DOHH2 (cell line): ENCODE measurements at regions not wholly inside any gene's neighbourhood (a gene's known extent, or its start where the extent isn't known, plus 50 kb on each side); places are given as distances from the start of the nearest gene placed in this dataset.

ENCODE experiments used
- H3F3A ChIP-seq: fragments of 200-600 bp; sonication (generic), shearing (Covaris generic); 2 replicates; pipeline ENCODE4 v1.6.0; 2016; ENCODE audit warnings: antibody characterized with exemption, mild to moderate bottlenecking; ENCODE audit not compliant: control insufficient read depth, insufficient read depth
- H3K27ac ChIP-seq: fragments of 200-600 bp; sonication (generic); 2 replicates; pipeline ENCODE4 v1.5.1; 2014; ENCODE audit warnings: low read depth, mild to moderate bottlenecking, low read length, moderate library complexity
- H3K27me3 ChIP-seq: fragments of 200-600 bp; sonication (generic); 2 replicates; pipeline ENCODE4 v1.6.1; 2014; ENCODE audit warnings: mild to moderate bottlenecking, low read length, mixed read lengths; ENCODE audit not compliant: control insufficient read depth
- H3K36me3 ChIP-seq: fragments of 200-600 bp; sonication (generic); 2 replicates; pipeline ENCODE4 v1.6.1; 2014; ENCODE audit warnings: mild to moderate bottlenecking, low read length, moderate library complexity, mixed read lengths; ENCODE audit not compliant: control insufficient read depth
- H3K4me1 ChIP-seq: fragments of 200-600 bp; sonication (generic); 2 replicates; pipeline ENCODE4 v1.6.1; 2014; ENCODE audit warnings: mild to moderate bottlenecking, low read length, mixed read lengths; ENCODE audit not compliant: control insufficient read depth
- H3K4me2 ChIP-seq: fragments of 200-600 bp; sonication (generic); 2 replicates; pipeline ENCODE4 v1.6.0; 2014; ENCODE audit warnings: mild to moderate bottlenecking, low read length, moderate library complexity
- H3K4me3 ChIP-seq: fragments of 200-600 bp; sonication (generic); 2 replicates; pipeline ENCODE4 v1.5.1; 2014; ENCODE audit warnings: mild to moderate bottlenecking, low read length, mixed read lengths
- H3K79me2 ChIP-seq: fragments of 200-600 bp; sonication (generic); 2 replicates; pipeline ENCODE4 v1.6.1; 2014; ENCODE audit warnings: mild to moderate bottlenecking, low read length, mixed read lengths; ENCODE audit not compliant: control insufficient read depth
- H3K9me2 ChIP-seq: fragments of 200-600 bp; sonication (generic); replicated peaks from 2 replicates; pipeline ENCODE4 v1.6.1; 2014; ENCODE audit warnings: mild to moderate bottlenecking, low read length, mixed read lengths; ENCODE audit not compliant: control insufficient read depth
- H3K9me3 ChIP-seq: fragments of 200-600 bp; sonication (generic); 2 replicates; pipeline ENCODE4 v1.6.1; 2014; ENCODE audit warnings: antibody characterized with exemption, low read length, mixed read lengths; ENCODE audit not compliant: control insufficient read depth, insufficient read depth
- H4K20me1 ChIP-seq: fragments of 200-600 bp; sonication (generic); 2 replicates; pipeline ENCODE4 v1.6.0; 2014; ENCODE audit warnings: low read depth, mild to moderate bottlenecking, antibody characterized with exemption, low read length, moderate library complexity; ENCODE audit not compliant: control insufficient read depth, insufficient read depth
- EZH2phosphoT487 ChIP-seq: fragments of 200-600 bp; sonication (generic); IDR thresholded peaks from 2 replicates; pipeline ENCODE4 v1.6.1; 2017; ENCODE audit warnings: borderline replicate concordance, mild to moderate bottlenecking, antibody characterized with exemption, low read length, moderate library complexity, mixed read lengths
- TF ChIP-seq, protein P1 (sequence below): fragments of 200-600 bp; sonication (generic); IDR thresholded peaks from one replicate; pipeline ENCODE4 v1.5.1; 2014; ENCODE audit warnings: antibody characterized with exemption, mild to moderate bottlenecking, low read depth, low read length; ENCODE audit not compliant: poor library complexity, severe bottlenecking

DNA sequence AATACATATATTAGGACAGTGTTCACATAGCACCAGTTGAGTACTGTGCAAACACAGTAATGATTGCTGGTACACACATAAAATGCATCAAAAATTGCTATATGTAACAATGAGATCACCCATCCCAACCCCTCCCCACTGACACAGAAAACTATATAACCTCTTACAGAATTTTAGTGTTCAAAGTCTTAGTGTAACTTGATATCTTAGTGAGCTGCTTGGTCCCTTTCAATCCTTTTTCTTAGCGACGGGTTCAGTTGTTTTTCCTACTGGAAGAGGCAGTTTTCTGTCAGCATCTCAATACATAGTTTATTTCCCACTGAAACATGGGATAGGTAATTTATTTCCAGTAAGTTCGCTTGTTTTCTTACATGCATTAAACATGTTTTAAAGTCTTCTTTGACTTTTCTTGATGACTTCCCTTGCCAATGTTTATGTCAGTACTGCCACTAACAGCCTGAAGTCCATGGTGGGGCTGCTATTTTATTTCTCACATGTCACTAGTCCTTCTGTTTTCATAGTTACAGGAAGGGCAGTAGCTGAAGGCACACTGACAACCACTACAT lies 96.4 kb upstream of the FOXC1 start:
- Histone ChIP-seq H3K4me1 (no peaks in the 10 kb centered on the region), H3F3A (no peaks in the 10 kb centered on the region), H3K4me3 (no peak overlapping the region), H3K36me3 (no peaks in the 10 kb centered on the region), H3K4me2 (no peak overlapping the region), H3K9me2 (no peaks in the 10 kb centered on the region), H3K79me2 (no peaks in the 10 kb centered on the region), H3K27ac (no peak overlapping the region), H3K9me3 (no peaks in the 10 kb centered on the region), H4K20me1 (no peaks in the 10 kb centered on the region), H3K27me3 (no peaks in the 10 kb centered on the region)
- TF ChIP-seq EZH2phosphoT487 = no peak
- TF ChIP-seq, protein P1, sequence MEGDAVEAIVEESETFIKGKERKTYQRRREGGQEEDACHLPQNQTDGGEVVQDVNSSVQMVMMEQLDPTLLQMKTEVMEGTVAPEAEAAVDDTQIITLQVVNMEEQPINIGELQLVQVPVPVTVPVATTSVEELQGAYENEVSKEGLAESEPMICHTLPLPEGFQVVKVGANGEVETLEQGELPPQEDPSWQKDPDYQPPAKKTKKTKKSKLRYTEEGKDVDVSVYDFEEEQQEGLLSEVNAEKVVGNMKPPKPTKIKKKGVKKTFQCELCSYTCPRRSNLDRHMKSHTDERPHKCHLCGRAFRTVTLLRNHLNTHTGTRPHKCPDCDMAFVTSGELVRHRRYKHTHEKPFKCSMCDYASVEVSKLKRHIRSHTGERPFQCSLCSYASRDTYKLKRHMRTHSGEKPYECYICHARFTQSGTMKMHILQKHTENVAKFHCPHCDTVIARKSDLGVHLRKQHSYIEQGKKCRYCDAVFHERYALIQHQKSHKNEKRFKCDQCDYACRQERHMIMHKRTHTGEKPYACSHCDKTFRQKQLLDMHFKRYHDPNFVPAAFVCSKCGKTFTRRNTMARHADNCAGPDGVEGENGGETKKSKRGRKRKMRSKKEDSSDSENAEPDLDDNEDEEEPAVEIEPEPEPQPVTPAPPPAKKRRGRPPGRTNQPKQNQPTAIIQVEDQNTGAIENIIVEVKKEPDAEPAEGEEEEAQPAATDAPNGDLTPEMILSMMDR = no peak

DNA sequence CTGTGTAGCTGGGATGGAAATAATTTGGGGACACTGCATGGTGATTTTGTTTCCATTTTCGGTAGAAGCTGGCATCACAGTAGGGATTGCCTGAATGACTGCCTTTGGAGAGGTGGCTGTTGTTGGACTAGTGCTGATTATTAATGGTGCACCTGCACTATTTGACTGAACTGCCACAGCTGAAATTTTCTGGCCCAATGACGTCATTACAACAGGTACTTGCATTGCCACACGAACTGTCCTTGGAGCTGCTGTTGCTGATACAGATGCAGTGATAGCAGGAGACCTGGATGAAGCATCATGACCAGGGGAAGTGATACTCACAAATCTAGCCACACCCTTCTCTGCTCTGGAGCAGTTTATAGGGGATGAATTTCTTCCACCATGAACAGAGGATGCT lies 95.6 kb upstream of the FOXC1 start:
- TF ChIP-seq EZH2phosphoT487 = no peak
- TF ChIP-seq, protein P1 = no peak
- no peaks in the 10 kb centered on the region for H3K9me3 ChIP-seq
- H3K27ac ChIP-seq = no peak overlapping the region
- H3K36me3 ChIP-seq = no peaks in the 10 kb centered on the region
- no peaks in the 10 kb centered on the region for H4K20me1 ChIP-seq
- no peaks in the 10 kb centered on the region for H3K27me3 ChIP-seq
- no peak overlapping the region for H3K4me3 ChIP-seq
- H3K4me1 ChIP-seq = no peaks in the 10 kb centered on the region
- H3F3A ChIP-seq = no peaks in the 10 kb centered on the region
- no peaks in the 10 kb centered on the region for H3K9me2 ChIP-seq
- H3K4me2 ChIP-seq = no peak overlapping the region
- H3K79me2 ChIP-seq = no peaks in the 10 kb centered on the region

DNA sequence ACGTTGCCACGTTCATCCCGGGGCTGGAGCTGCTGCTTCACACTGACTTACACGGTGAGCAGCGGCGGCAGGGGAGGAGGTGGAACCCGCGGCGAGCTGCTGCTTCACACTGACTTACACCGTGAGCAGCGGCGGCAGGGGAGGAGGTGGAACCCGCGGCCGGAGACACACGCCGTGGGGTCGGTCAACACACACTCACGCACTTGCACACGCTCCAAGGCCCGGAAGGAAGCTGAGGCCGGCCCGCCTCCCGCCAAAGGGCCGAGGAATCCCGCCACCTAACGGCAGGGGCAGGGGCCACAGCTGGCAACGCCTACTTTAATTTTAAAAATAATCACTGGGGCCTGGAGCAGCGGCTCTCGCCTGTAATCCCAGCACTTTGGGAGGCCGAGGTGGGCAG lies 94.4 kb upstream of the FOXC1 start:
- Histone ChIP-seq H4K20me1 (no peaks in the 10 kb centered on the region), H3K4me1 (no peaks in the 10 kb centered on the region), H3K9me3 (no peaks in the 10 kb centered on the region), H3K79me2 (no peaks in the 10 kb centered on the region), H3K27ac (no peak overlapping the region), H3K9me2 (no peaks in the 10 kb centered on the region), H3K4me2 (no peak overlapping the region), H3K36me3 (no peaks in the 10 kb centered on the region), H3K27me3 (no peaks in the 10 kb centered on the region), H3F3A (no peaks in the 10 kb centered on the region), H3K4me3 (no peak overlapping the region)
- TF ChIP-seq EZH2phosphoT487 = no peak
- TF ChIP-seq, protein P1 = no peak
